Fibroblast of mammary gland (primary cell): ENCODE measurements at regions not wholly inside any gene's neighbourhood (a gene's known extent, or its start where the extent isn't known, plus 50 kb on each side); places are given as distances from the start of the nearest gene placed in this dataset.

Experiments
- DNase-seq: peaks from one replicate; pipeline ENCODE4 v3.0.0-alpha.2; 2010; ENCODE audit warnings: low read depth
- H3K4me3 ChIP-seq: 2 replicates; pipeline ENCODE4 v1.5.1; 2011; ENCODE audit warnings: low read depth, mild to moderate bottlenecking, low read length, moderate library complexity; ENCODE audit not compliant: control insufficient read depth
- CTCF ChIP-seq: conservative IDR thresholded peaks from 2 replicates; pipeline ENCODE4 v1.5.1; 2011; ENCODE audit warnings: low read depth, low read length, inconsistent platforms; ENCODE audit not compliant: control insufficient read depth, insufficient read depth

GRCh38 chr11:26244207-26244606 is 87.7 kb upstream of the ANO3 start:
- peak; percentile 79 for DNase-seq
- H3K4me3 ChIP-seq = no peak overlapping the region
- TF ChIP-seq CTCF = no peak

GRCh38 chr11:26245046-26245445 is 86.9 kb upstream of the ANO3 start:
- no peak for TF ChIP-seq CTCF
- no peak overlapping the region for H3K4me3 ChIP-seq
- peak; percentile 84 for DNase-seq

GRCh38 chr11:26247340-26247739 is 84.6 kb upstream of the ANO3 start:
- no peak for TF ChIP-seq CTCF

GRCh38 chr11:26248661-26249060 is 83.3 kb upstream of the ANO3 start:
- H3K4me3 ChIP-seq = no peak overlapping the region
- TF ChIP-seq CTCF = no peak
- no peak for DNase-seq

More at GRCh38 chr11:26247340-26247739, 84.6 kb upstream of the ANO3 start:
- no peak overlapping the region for H3K4me3 ChIP-seq
- DNase-seq = peak; percentile 95

GRCh38 chr11:26254378-26254777 is 77.6 kb upstream of the ANO3 start:
- no peak for DNase-seq
- H3K4me3 ChIP-seq = no peak overlapping the region
- TF ChIP-seq CTCF = no peak

GRCh38 chr11:26263769-26264168 is 68.2 kb upstream of the ANO3 start:
- no peak overlapping the region for H3K4me3 ChIP-seq
- DNase-seq = no peak
- TF ChIP-seq CTCF = no peak

- H3K4me3 ChIP-seq = no peak overlapping the region
- no peak for TF ChIP-seq CTCF
Measured at GRCh38 chr11:26264266-26264665, 67.7 kb upstream of the ANO3 start.

More at GRCh38 chr11:26264266-26264665, 67.7 kb upstream of the ANO3 start:
- no peak for DNase-seq
